Duodenal mucosa (tissue), 2 donors: ENCODE measurements at regions not wholly inside any gene's neighbourhood (a gene's known extent, or its start where the extent isn't known, plus 50 kb on each side); places are given as distances from the start of the nearest gene placed in this dataset.

Experiments used
- H3K27ac ChIP-seq: one replicate; pipeline ENCODE4 v1.7.0; 2013; ENCODE audit warnings: low read depth, low read length
- H3K27me3 ChIP-seq, 2 donors: one replicate each; pipeline ENCODE4 v1.7.0; 2013; ENCODE audit warnings: low read length in 2 of 2, control low read depth in 1 of 2; ENCODE audit not compliant: insufficient read depth in 2 of 2, control insufficient read depth in 1 of 2
- H3K36me3 ChIP-seq, 2 donors: one replicate each; pipeline ENCODE4 v1.7.0; 2013; ENCODE audit warnings: low read length in 2 of 2, control low read depth in 1 of 2; ENCODE audit not compliant: insufficient read depth in 2 of 2, control insufficient read depth in 1 of 2
- H3K4me1 ChIP-seq, 2 donors: one replicate each; pipeline ENCODE4 v1.7.0; 2013; ENCODE audit warnings: low read length in 2 of 2, control low read depth in 1 of 2; ENCODE audit not compliant: insufficient read depth in 2 of 2, control insufficient read depth in 1 of 2
- H3K4me3 ChIP-seq, 2 donors: one replicate each; pipeline ENCODE4 v1.7.0; 2013; ENCODE audit warnings: low read length in 2 of 2, low read depth in 1 of 2
- H3K9ac ChIP-seq, 2 donors: one replicate each; pipeline ENCODE4 v1.7.0; 2013; ENCODE audit warnings: low read length in 2 of 2, low read depth in 1 of 2
- H3K9me3 ChIP-seq, 2 donors: one replicate each; pipeline ENCODE4 v1.7.0; 2013; ENCODE audit warnings: low read length in 2 of 2, control low read depth in 1 of 2; ENCODE audit not compliant: control insufficient read depth in 1 of 2

- Histone ChIP-seq H3K27ac (no peak overlapping the region), H3K4me1 (no peaks in the 10 kb centered on the region), H3K9me3 (no peaks in the 10 kb centered on the region), H3K27me3 (no peaks in the 10 kb centered on the region), H3K9ac (no peak overlapping the region), H3K4me3 (no peak overlapping the region), H3K36me3 (no peaks in the 10 kb centered on the region)
Observed at GRCh38 chr1:57982852-57983251, 559.0 kb upstream of the DAB1 start.

GRCh38 chr1:57976216-57976615 is 552.4 kb upstream of the DAB1 start:
- H3K4me3 ChIP-seq = no peak overlapping the region
- H3K9ac ChIP-seq = no peak overlapping the region
- H3K36me3 ChIP-seq = no peaks in the 10 kb centered on the region
- no peaks in the 10 kb centered on the region for H3K9me3 ChIP-seq
- H3K27me3 ChIP-seq = no peaks in the 10 kb centered on the region
- H3K27ac ChIP-seq = no peak overlapping the region
- H3K4me1 ChIP-seq = no peaks in the 10 kb centered on the region

GRCh38 chr1:57968321-57968720 is 544.5 kb upstream of the DAB1 start:
- Histone ChIP-seq H3K9me3 (no peaks in the 10 kb centered on the region), H3K27me3 (no peaks in the 10 kb centered on the region), H3K4me3 (no peak overlapping the region), H3K4me1 (no peaks in the 10 kb centered on the region), H3K36me3 (no peaks in the 10 kb centered on the region), H3K27ac (no peak overlapping the region), H3K9ac (no peak overlapping the region)

- Histone ChIP-seq H3K4me3 (no peak overlapping the region), H3K9ac (no peak overlapping the region), H3K27ac (no peak overlapping the region), H3K4me1 (no peaks in the 10 kb centered on the region), H3K9me3 (no peaks in the 10 kb centered on the region), H3K36me3 (no peaks in the 10 kb centered on the region), H3K27me3 (no peaks in the 10 kb centered on the region)
Observed at GRCh38 chr1:57966751-57967406, 543.0 kb upstream of the DAB1 start.

- Histone ChIP-seq H3K27me3 (no peaks in the 10 kb centered on the region), H3K9ac (no peak overlapping the region), H3K4me3 (no peak overlapping the region), H3K27ac (no peak overlapping the region), H3K4me1 (no peaks in the 10 kb centered on the region), H3K36me3 (no peaks in the 10 kb centered on the region), H3K9me3 (no peaks in the 10 kb centered on the region)
Observed at GRCh38 chr1:57966340-57966739, 542.5 kb upstream of the DAB1 start.

GRCh38 chr1:57963581-57963980 is 539.7 kb upstream of the DAB1 start:
- H3K27me3 ChIP-seq = no peaks in the 10 kb centered on the region
- H3K9me3 ChIP-seq = no peaks in the 10 kb centered on the region
- H3K36me3 ChIP-seq = no peaks in the 10 kb centered on the region
- H3K9ac ChIP-seq = no peak overlapping the region
- H3K4me1 ChIP-seq = no peaks in the 10 kb centered on the region
- no peak overlapping the region for H3K27ac ChIP-seq
- H3K4me3 ChIP-seq = no peak overlapping the region

- Histone ChIP-seq H3K9ac (no peak overlapping the region), H3K9me3 (no peaks in the 10 kb centered on the region), H3K27ac (no peak overlapping the region), H3K36me3 (no peaks in the 10 kb centered on the region), H3K4me1 (no peaks in the 10 kb centered on the region), H3K4me3 (no peak overlapping the region), H3K27me3 (no peaks in the 10 kb centered on the region)
Observed at GRCh38 chr1:57959531-57960241, 535.8 kb upstream of the DAB1 start.

- Histone ChIP-seq H3K4me3 (no peak overlapping the region), H3K9me3 (no peaks in the 10 kb centered on the region), H3K4me1 (no peaks in the 10 kb centered on the region), H3K36me3 (no peaks in the 10 kb centered on the region), H3K27ac (no peak overlapping the region), H3K9ac (no peak overlapping the region), H3K27me3 (no peaks in the 10 kb centered on the region)
Observed at GRCh38 chr1:57957576-57957975, 533.7 kb upstream of the DAB1 start.

GRCh38 chr1:57951390-57951789 is 527.5 kb upstream of the DAB1 start:
- no peak overlapping the region for H3K27ac ChIP-seq
- H3K27me3 ChIP-seq = no peaks in the 10 kb centered on the region
- no peaks in the 10 kb centered on the region for H3K4me1 ChIP-seq
- H3K4me3 ChIP-seq = no peak overlapping the region
- no peak overlapping the region for H3K9ac ChIP-seq
- H3K9me3 ChIP-seq = no peaks in the 10 kb centered on the region
- H3K36me3 ChIP-seq = no peaks in the 10 kb centered on the region

GRCh38 chr1:57949168-57949567 is 525.3 kb upstream of the DAB1 start:
- H3K9ac ChIP-seq = no peak overlapping the region
- H3K27ac ChIP-seq = no peak overlapping the region
- H3K27me3 ChIP-seq = no peaks in the 10 kb centered on the region
- H3K36me3 ChIP-seq = no peaks in the 10 kb centered on the region
- H3K9me3 ChIP-seq = no peaks in the 10 kb centered on the region
- no peak overlapping the region for H3K4me3 ChIP-seq
- no peaks in the 10 kb centered on the region for H3K4me1 ChIP-seq
